ENCODE measurements at regions not wholly inside any gene's neighbourhood (a gene's known extent, or its start where the extent isn't known, plus 50 kb on each side); places are given as distances from the start of the nearest gene placed in this dataset.

DNA sequence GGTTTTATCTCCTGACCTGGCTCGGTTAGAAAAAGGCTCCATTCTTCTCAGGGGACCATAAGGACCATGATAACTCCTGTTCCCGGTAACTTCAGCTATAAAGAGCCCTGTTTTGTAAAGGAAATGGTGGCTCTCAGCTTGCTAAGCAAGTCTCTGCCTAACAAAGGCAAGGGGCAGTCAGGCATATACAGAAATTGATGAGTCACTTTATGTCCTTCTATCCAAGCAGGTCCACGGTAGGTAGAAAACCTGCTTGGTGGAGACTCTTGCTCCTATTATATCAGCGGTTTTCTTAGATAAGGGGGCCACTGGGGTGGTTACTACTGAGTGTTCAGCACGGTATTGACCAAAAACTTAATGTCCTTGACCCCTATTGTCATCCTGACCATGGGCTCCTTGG, 203.0 kb upstream of the KLF8 start:
- TF ChIP-seq, protein P1, sequence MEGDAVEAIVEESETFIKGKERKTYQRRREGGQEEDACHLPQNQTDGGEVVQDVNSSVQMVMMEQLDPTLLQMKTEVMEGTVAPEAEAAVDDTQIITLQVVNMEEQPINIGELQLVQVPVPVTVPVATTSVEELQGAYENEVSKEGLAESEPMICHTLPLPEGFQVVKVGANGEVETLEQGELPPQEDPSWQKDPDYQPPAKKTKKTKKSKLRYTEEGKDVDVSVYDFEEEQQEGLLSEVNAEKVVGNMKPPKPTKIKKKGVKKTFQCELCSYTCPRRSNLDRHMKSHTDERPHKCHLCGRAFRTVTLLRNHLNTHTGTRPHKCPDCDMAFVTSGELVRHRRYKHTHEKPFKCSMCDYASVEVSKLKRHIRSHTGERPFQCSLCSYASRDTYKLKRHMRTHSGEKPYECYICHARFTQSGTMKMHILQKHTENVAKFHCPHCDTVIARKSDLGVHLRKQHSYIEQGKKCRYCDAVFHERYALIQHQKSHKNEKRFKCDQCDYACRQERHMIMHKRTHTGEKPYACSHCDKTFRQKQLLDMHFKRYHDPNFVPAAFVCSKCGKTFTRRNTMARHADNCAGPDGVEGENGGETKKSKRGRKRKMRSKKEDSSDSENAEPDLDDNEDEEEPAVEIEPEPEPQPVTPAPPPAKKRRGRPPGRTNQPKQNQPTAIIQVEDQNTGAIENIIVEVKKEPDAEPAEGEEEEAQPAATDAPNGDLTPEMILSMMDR (IDR thresholded peaks at IDR 0.05), result no peak
- no peak for TF ChIP-seq POLR2A (IDR thresholded peaks at IDR 0.05)

Data from right lobe of liver (tissue), 4 donors.